GM18498 (cell line): ENCODE measurements at regions not wholly inside any gene's neighbourhood (a gene's known extent, or its start where the extent isn't known, plus 50 kb on each side); places are given as distances from the start of the nearest gene placed in this dataset.
A peak's percentile ranks its signal among the peaks of the same experiment; 100 is the strongest.

Source experiments
- ATAC-seq: cut with Tn5 transposase; IDR thresholded peaks from one replicate; pipeline ENCODE4 v1.9.1; 2021; ENCODE audit warnings: mild to moderate bottlenecking, moderate library complexity; ENCODE audit not compliant: unreplicated experiment

DNA sequence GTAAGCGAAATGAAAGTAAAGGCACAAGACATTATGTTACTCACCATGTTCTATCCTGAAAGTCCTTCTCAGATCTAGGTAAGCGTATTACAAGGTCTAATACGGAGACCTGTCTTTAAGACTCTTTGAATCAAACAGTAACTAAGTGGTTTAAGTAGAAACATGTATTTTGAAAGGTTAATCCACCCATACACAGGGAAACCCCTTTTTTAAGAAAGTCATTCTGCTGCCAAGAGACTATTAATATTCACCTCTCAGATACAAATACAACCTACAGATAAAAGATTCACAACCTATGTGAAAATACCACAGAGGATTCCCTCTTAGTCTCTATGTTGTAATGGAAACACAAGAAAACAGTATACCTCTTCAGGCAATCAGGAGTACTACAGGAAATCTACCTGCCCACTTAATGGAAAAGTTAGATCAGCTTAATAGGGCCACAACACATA lies 63.2 kb upstream of the TNIP3 start:
- peak; percentile 72 for ATAC-seq

DNA sequence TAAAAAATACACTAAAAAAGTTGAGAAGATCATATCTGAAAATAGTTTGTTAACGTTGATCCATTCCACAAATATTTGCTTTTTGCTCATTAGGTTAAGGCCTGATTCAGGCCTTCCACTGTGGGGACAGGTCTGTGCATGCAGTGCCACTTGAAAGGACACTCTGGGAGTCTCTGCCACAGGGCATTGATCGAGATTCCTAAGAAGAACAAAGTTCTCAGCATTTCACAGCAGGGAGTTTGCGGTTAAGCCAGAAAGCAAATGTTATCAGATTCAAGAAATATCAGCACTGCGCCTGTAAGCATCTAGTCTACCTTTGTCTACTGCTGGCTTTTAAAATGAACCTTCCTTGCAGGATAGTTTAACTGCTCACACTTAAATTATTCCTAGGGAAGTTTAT lies 62.2 kb upstream of the TNIP3 start:
- ATAC-seq, result no peak

DNA sequence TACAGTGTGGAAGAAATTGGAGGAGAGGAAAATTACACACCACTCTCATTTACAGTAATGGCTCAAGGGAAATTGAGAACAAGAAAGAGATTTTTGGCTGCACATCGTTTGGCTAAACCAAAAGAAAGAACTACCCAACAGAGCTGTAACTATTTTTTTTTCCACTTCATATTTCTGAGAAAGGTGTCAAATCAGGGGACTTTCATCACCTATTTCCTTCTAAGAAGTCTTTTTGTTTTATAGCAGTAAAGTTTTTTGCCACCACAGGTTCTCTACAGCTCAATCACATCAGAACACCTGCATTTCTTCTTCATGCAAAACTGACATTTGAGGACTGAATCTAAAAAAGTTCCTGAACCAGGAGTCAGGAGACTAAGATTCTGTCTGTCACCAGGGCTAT lies 57.5 kb upstream of the TNIP3 start:
- ATAC-seq, result no peak

DNA sequence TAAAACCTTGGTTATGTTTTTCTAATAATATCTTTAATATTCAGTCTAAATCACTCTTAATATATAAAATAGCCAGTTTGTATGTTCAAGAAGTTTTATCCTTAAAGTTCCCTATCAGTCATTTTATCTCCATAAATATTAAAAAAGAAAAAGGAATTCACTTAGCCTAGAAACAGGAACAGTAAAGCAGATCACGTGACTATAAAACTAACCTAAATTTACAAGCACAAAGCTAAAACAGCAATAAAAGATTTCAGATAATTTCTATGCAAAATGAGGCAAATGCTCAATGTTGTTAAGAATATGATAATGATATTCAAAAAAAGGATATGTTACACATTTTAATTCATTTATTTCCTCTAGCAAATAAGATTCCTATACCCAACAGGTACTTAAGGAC lies 57.1 kb upstream of the TNIP3 start:
- no peak for ATAC-seq

DNA sequence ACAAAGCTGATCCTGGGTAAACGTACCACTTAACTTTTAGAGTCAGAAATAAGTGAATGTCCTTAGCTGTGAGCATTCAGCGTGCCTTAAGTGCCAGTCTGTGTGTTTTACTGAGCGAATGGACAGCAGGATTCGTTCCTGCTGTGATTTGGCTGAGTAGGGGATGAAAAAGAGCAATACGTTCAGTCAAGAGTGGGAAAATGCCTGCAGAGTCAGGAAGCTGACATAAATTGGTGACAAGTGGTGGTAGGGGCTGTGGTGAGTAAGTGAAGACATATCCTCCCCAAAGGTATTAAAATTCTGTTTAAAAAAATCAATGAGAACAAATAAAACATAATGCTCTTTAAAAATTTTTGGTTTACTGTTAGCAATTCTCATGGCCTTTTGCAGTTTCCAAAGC lies 56.6 kb upstream of the TNIP3 start:
- no peak for ATAC-seq

DNA sequence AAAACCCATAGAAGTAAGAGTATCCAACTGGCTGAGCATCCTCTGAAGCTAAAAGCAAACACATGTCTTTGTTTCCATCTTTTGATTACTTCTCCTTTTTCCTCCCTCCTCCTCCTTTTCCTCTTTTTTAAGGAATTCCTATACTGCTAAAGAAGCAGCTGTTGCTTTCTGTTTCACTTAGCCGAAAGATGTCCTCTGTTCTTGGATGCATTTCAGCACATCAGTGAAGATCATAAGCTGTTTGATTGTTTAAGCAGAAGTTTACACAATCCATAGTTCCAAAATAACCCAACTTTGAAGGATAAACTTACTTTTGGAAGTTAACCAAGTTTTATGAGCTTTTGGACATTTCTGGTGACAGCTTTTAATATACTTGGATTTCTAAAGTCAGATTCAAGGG lies 55.1 kb upstream of the TNIP3 start:
- ATAC-seq, result no peak

DNA sequence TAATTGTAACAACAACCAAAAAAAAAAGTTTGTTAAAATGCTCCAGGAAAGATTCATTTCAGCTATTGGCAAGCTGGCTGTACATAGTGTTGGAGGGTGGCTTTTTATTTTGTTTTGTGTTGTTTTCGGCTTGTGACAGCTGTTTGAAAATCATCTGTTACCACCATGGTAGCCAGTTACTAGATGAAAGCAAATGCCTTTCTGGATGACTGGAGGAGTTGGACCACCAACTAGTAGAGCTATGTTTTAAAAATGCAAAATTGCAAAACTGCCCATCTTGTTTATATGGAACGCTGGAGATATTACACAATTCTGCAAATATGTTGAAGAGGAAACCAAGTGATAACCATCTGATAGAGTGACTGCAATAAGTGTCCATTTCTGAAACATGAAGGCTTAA lies 53.2 kb upstream of the TNIP3 start:
- no peak for ATAC-seq

DNA sequence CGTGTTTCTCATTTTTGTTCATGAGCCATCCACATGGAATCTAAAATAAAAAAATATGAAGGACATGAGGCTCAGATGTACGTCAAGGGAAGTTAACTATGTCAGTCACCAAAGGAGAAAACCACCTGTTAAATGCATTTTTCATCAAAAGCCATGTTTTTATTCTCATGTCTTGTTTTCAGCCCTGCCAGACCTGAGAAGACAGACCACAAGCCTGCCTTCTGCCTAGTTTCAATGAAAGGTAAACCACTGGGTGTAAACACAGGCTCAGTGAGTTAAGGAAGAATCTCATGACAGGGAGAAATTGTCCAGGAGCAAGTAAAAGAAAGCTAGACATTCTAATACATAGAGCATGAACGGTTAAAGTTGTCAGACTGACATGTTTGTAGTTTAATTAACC lies 52.3 kb upstream of the TNIP3 start:
- ATAC-seq, result no peak

DNA sequence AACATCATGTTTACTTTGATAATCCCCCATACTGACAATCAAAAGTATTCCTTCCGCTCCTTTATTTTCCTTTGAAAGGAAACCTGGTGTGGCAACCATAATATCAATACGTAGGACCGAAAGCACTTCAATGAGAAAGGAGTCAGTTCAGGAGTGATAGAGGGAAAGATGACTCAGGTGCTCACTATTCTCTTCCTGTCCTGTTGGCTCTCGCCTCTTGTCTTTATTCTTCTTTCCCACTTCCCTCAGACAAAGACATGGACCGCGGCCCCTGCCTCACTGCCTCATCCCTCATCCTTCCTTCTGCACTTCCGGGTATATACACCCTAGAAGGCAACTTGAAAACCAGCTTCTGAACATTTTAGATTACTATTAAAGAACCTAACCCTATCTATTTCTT lies 49.8 kb upstream of the TNIP3 start:
- ATAC-seq, result no peak
